Testis (tissue), 2 donors: ENCODE measurements at regions not wholly inside any gene's neighbourhood (a gene's known extent, or its start where the extent isn't known, plus 50 kb on each side); places are given as distances from the start of the nearest gene placed in this dataset.

Experiments used
- DNase-seq: peaks from one replicate; pipeline ENCODE4 v3.0.0-alpha.2; 2019
- H3K27ac ChIP-seq, 2 donors: fragments of 200-600 bp; sonication (generic); one replicate each; pipeline ENCODE4 v1.5.1; 2019
- H3K27me3 ChIP-seq: fragments of 200-600 bp; sonication (generic); one replicate; pipeline ENCODE4 v1.5.1; 2019
- H3K36me3 ChIP-seq: fragments of 200-600 bp; sonication (generic); one replicate; pipeline ENCODE4 v1.5.1; 2017; ENCODE audit warnings: low read depth; ENCODE audit errors: missing control alignments
- H3K4me1 ChIP-seq: fragments of 200-600 bp; sonication (generic); one replicate; pipeline ENCODE4 v1.5.1; 2019
- H3K4me3 ChIP-seq, 2 donors: fragments of 200-600 bp; sonication (generic); one replicate each; pipeline ENCODE4 v1.5.1; 2017 to 2019
- H3K9me3 ChIP-seq: fragments of 200-600 bp; sonication (generic); one replicate; pipeline ENCODE4 v1.5.1; 2017
- POLR2A ChIP-seq: fragments of 450-650 bp; IDR thresholded peaks from one replicate; pipeline ENCODE4 v1.6.1; 2017; ENCODE audit warnings: antibody characterized with exemption, mild to moderate bottlenecking, moderate library complexity
- WGBS, 2 donors: methylation state at CpG; one replicate each; pipeline ENCODE4 v1.1.5; 2018; 5-methylcytosine and 5-hydroxymethylcytosine counted together
- intact Hi-C: fragments of 100-400 bp; cut with DNase I; formaldehyde crosslinking; loops from one replicate; pipeline ENCODE4 v1.15.1; 2023; ENCODE audit warnings: low total_unique reads
- TF ChIP-seq, protein P1 (sequence below), 3 experiments: fragments of 450-650 bp in 2 of 3; fragments of 200-600 bp in 1 of 3; sonication (generic) in 1 of 3; IDR thresholded peaks; one replicate each; pipeline ENCODE4 v1.5.1; 2016 to 2019; ENCODE audit warnings: antibody characterized with exemption in 3 of 3, mild to moderate bottlenecking in 2 of 3, moderate library complexity in 1 of 3

DNA sequence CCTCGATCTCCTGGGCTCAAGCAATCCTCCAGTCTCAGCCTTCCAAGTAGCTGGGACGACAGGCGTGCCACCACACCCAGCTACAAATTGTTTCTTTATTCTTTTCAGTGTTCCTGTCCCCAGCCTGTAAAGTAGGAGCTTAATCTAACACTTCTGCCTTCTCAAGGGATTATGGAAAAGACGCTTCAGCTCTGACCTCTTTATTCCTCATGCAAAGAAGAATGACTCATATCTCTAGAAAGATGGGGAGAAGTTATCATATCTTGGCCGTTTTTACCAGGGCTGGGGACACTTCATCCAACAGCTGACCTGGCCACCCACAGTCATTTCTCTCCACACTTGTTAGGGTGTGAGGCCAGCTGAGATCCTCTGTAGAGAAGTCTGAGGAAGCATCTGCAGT, 172.6 kb downstream of the HAPSTR1 start:
- no peak for TF ChIP-seq POLR2A
- TF ChIP-seq, protein P1, sequence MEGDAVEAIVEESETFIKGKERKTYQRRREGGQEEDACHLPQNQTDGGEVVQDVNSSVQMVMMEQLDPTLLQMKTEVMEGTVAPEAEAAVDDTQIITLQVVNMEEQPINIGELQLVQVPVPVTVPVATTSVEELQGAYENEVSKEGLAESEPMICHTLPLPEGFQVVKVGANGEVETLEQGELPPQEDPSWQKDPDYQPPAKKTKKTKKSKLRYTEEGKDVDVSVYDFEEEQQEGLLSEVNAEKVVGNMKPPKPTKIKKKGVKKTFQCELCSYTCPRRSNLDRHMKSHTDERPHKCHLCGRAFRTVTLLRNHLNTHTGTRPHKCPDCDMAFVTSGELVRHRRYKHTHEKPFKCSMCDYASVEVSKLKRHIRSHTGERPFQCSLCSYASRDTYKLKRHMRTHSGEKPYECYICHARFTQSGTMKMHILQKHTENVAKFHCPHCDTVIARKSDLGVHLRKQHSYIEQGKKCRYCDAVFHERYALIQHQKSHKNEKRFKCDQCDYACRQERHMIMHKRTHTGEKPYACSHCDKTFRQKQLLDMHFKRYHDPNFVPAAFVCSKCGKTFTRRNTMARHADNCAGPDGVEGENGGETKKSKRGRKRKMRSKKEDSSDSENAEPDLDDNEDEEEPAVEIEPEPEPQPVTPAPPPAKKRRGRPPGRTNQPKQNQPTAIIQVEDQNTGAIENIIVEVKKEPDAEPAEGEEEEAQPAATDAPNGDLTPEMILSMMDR (IDR thresholded peaks at IDR 0.05) = no peak
- WGBS, 2 donors = 73% methylated on average over 5 of the region's 5 CpGs
- no peak for DNase-seq
- Histone ChIP-seq H3K4me3 (no peak overlapping the region), H3K9me3 (no peaks in the 10 kb centered on the region), H3K27me3 (no peaks in the 10 kb centered on the region), H3K4me1 (peaks cover 9% of the 10 kb centered on the region), H3K36me3 (no peaks in the 10 kb centered on the region), H3K27ac (no peak overlapping the region)
- intact Hi-C loops = no loop called here

DNA sequence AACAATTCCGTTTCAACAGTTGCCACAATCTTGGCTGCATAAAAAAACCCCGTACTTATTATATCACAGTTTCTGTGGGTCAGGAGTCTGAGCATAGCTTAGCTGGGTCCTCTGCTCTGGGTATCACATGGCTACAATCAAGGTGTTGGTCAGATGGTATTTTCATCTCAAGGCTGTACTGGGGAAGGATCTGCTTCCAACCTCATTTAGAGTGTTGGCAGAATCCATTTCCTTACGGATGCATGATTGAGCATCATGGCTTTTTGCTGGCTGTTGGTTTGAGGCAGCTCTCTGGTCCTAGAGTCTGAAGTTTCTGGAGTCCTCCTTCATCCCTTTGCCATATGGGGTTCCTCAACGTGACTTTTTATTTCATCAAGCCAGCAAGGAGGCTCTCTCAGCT, 177.0 kb downstream of the HAPSTR1 start:
- H3K27ac ChIP-seq = no peak overlapping the region
- TF ChIP-seq POLR2A = no peak
- TF ChIP-seq, protein P1 (IDR thresholded peaks at IDR 0.05) = no peak
- intact Hi-C loops = no loop called here
- H3K36me3 ChIP-seq = no peaks in the 10 kb centered on the region
- no peaks in the 10 kb centered on the region for H3K27me3 ChIP-seq
- no peaks in the 10 kb centered on the region for H3K9me3 ChIP-seq
- 65 to 71% methylated on average over 4 of the region's 4 CpGs for WGBS, 2 donors
- no peak overlapping the region for H3K4me3 ChIP-seq
- H3K4me1 ChIP-seq = no peaks in the 10 kb centered on the region
- no peak for DNase-seq

DNA sequence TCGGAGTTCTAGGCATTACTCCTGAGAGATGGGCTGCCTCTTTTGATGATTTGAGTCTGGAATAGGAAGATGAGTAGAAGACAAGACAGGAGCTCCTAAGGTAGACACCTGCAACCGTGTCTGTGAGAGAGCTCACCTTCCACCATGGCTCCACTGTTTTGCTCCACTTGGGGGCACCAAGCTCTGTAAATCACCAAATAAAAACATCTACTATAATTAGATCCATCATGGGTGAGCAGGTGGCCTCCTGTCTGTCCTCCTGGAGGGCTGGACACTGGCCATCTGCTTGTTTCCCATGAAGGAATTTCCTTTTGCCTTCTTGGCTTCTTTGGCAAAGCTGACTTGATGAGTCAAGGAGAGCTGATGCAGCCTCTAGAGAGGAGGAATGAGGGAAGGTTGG, 179.0 kb downstream of the HAPSTR1 start:
- no peak for DNase-seq
- Histone ChIP-seq H3K36me3 (no peaks in the 10 kb centered on the region), H3K27me3 (no peaks in the 10 kb centered on the region), H3K27ac (no peak overlapping the region), H3K4me3 (no peak overlapping the region), H3K4me1 (no peaks in the 10 kb centered on the region), H3K9me3 (no peaks in the 10 kb centered on the region)
- TF ChIP-seq, protein P1 (IDR thresholded peaks at IDR 0.05) = no peak
- no peak for TF ChIP-seq POLR2A
- intact Hi-C loops = no loop called here
- 76 to 88% methylated on average over 2 of the region's 2 CpGs for WGBS, 2 donors

DNA sequence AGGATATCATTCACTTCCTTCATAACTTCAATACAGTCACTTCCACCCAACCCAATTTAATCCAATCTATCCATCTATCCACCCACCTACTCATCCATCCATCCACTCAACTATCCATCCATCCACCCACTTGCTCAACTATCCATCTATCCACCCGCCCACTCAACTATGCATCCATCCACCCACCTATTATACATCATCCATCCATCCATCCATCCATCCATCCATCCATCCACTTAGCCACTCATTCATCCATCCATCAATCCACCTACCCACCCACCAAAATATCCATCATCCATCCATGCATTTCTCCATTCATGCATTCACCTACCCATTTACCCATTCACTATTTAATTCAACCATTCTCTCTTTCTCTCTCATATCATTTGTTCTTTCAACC, 179.5 kb downstream of the HAPSTR1 start:
- H3K4me1 ChIP-seq = no peaks in the 10 kb centered on the region
- WGBS, 2 donors = 86 to 96% methylated on average over 1 of the region's 1 CpG
- H3K27me3 ChIP-seq = no peaks in the 10 kb centered on the region
- no peaks in the 10 kb centered on the region for H3K9me3 ChIP-seq
- no peak overlapping the region for H3K27ac ChIP-seq
- intact Hi-C loops = no loop called here
- DNase-seq = no peak
- no peaks in the 10 kb centered on the region for H3K36me3 ChIP-seq
- no peak for TF ChIP-seq POLR2A
- TF ChIP-seq, protein P1 (IDR thresholded peaks at IDR 0.05) = no peak
- no peak overlapping the region for H3K4me3 ChIP-seq

DNA sequence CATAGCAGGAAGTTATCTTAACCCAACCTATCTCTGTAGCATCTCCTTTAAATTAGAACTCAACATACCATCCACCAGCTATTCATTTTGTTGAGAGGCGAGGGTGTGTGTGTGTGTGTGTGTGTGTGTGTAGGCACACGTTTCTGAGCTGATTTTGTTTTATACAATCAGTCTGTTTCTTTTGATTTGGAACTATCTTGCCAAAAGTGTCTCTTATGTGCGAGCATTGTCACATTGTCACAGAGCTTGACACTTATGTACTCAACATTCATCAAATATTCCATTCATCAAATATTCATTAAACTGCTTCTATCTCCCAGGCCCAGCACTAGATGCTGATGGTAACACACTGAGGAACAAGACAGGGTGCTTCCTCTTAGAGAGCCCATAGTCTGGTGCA, 180.4 kb downstream of the HAPSTR1 start:
- WGBS, 2 donors = 64 to 65% methylated on average over 3 of the region's 3 CpGs
- intact Hi-C loops = no loop called here
- H3K4me1 ChIP-seq = no peaks in the 10 kb centered on the region
- H3K27me3 ChIP-seq = no peaks in the 10 kb centered on the region
- TF ChIP-seq, protein P1 (IDR thresholded peaks at IDR 0.05) = no peak
- no peak for DNase-seq
- no peaks in the 10 kb centered on the region for H3K36me3 ChIP-seq
- no peaks in the 10 kb centered on the region for H3K9me3 ChIP-seq
- no peak overlapping the region for H3K4me3 ChIP-seq
- no peak overlapping the region for H3K27ac ChIP-seq
